ENCODE measurements at regions not wholly inside any gene's neighbourhood (a gene's known extent, or its start where the extent isn't known, plus 50 kb on each side); places are given as distances from the start of the nearest gene placed in this dataset.

DNA sequence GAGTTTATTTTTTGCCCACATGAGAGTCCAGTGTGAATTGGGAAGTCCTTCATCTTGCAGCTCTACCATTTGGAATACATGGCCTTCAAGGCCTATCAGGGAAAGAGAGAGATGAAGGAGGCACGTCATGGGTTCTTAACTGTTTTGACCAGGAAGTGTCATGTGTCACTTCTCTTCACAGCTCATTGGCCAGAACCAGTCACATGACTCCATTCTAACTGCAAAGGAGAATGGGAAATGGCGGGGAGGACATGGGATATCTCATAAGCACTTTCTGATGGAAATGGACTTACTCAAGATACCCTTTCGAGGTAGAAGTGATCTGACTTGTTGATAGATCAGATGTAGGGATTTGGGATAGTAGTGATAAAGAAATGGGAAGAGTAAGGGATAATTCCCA lies 57.9 kb upstream of the CES5A start:
- TF ChIP-seq POLR2A (IDR thresholded peaks at IDR 0.05; ENCODE audit: low read depth, low read length), result no peak
- TF ChIP-seq POLR2AphosphoS5 (IDR thresholded peaks at IDR 0.05; ENCODE audit: low read depth, low read length), result no peak
